GM19351 (cell line): ENCODE measurements at regions not wholly inside any gene's neighbourhood (a gene's known extent, or its start where the extent isn't known, plus 50 kb on each side); places are given as distances from the start of the nearest gene placed in this dataset.

Experiments
- ATAC-seq: cut with Tn5 transposase; IDR thresholded peaks from one replicate; pipeline ENCODE4 v1.9.1; 2021; ENCODE audit warnings: mild to moderate bottlenecking, moderate library complexity; ENCODE audit not compliant: unreplicated experiment

GRCh38 chr3:804211-804610 is 288.6 kb upstream of the CNTN6 start:
- no peak for ATAC-seq

- ATAC-seq: no peak
These were observed 287.5 kb upstream of the CNTN6 start for GRCh38 chr3:805326-805725.

GRCh38 chr3:806006-806405 is 286.8 kb upstream of the CNTN6 start:
- no peak for ATAC-seq

DNA sequence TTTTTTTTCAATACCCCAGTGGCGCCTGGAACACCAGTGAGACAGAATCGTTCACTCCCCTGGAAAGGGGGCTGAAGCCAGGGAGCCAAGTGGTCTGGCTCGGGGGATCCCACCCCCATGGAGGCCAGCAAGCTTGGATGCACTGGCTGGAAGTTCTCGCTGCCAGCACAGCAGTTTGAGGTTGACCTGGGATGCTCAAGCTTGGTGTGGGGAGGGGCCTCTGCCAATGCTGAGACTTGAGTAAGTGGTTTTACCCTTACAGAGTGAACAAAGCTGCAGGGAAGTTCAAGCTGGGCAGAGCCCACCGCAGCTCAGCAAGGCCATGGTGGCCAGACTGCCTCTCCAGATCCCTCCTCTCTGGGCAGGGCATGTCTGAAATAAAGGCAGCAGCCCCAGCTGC is 276.2 kb upstream of the CNTN6 start:
- ATAC-seq: no peak

DNA sequence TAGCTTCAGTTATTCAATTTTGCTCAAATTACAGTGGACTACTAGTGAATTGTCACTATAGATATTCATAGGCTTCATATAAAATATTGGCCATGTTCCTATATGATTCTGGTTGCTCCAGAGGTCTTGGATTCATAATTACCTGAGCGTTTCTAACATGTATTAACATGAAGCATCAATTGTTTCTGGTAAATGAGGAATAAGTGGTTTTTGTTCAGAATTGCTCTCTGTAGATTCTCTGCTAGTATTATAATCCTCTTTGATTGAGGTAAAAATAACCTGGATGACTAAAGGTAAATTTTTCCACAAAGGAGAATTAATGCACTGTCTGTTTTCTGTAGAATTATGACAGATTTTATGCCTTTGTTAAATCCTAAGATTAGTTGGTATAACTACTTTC is 258.1 kb upstream of the CNTN6 start:
- no peak for ATAC-seq

DNA sequence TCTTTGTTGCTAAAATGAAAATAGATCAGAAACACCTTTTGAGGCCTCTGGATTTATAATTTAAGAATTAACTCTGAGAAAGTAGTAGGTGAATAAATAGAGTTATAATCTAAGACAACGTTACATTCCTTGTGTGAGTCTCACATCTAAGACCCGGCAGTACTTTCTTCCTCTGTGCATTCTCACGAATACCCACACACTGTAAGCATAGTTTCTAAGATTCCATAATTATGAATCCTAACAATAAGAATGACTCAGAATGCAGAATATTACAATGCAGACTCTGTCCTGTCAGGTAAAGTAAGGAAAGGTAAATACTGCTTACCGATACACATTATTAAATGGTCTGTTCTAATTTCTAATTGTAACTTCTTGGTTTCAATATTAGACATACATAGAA is 257.7 kb upstream of the CNTN6 start:
- ATAC-seq: no peak

GRCh38 chr3:839981-840380 is 252.8 kb upstream of the CNTN6 start:
- no peak for ATAC-seq

GRCh38 chr3:851098-851790 is 241.6 kb upstream of the CNTN6 start:
- ATAC-seq: peak; percentile 83

DNA sequence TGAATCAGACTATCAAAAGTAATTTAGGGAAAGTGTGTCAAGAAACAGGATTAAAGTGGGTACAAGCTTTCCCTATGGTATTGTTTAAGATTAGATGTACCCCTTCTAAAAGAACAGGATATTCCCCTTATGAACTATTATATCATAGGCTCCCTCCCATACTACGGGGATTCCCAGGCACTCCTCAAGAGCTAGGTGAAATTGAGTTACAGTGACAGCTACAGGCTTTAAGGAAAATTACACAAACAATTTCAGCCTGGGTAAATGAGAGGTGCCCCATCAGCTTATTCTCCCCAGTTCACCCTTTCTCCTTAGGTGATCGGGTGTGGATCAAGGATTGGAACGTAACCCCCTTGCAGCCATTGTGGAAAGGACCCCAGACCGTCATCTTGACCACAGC is 240.8 kb upstream of the CNTN6 start:
- ATAC-seq: no peak

- ATAC-seq: no peak
These were observed 239.3 kb upstream of the CNTN6 start for GRCh38 chr3:853489-853888.

DNA sequence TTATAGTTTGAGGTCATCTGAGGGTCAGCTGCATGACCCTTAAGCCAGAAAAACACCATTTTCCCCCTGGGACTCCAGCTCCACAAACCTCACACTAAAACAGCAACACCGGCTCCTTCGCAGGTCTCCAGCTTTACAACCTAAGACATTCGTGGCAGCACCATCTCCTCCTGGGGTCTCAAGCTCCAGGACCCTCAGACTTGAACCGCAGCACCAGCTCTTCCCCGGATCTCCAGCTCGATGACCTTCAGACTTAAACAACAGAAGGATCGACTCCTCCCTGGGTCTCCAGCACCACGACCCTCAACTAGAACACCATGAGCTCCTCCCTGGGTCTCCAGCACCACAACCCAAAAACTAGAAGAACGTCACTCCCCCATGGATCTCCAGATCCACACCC is 233.7 kb upstream of the CNTN6 start:
- no peak for ATAC-seq

- no peak for ATAC-seq
These were observed 231.1 kb upstream of the CNTN6 start for GRCh38 chr3:861721-862120.

DNA sequence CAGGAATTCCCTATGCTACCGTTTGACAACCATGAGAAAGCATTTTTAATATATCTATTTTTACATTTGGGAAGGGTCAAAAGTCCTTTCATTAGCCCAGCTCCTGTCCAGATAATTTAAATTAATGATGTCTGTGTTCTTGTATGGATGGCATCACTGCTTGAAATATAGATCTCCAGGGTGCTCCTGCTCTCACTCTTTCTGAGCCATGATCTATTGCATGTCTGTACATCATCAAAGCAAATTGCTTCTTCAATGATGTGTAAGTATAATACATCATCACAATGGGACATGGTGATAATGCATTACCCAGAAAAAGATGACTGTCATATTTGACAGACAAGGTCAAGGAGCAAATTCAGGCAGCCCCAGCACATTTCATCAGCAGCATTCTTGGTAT is 223.6 kb upstream of the CNTN6 start:
- no peak for ATAC-seq

DNA sequence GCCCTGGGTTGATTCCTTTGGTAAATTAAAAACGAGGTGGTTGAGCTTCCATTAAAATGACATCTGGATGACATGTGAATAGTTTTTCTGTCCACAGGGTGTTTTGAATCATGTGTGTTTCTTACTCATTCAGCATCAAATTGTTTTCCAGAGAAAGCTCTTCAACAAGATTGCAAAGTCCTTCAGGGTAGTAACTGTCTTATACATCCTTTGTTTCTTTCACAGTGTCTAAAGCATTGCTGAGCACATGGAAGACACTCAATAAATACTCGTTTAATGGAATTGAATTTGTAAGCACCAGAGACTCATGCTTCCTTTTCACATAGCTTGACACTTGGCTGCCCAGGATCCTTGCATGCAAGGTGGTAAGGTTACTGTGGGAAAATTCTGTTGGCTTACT is 223.1 kb upstream of the CNTN6 start:
- no peak for ATAC-seq

GRCh38 chr3:871651-872050 is 221.2 kb upstream of the CNTN6 start:
- ATAC-seq: no peak

DNA sequence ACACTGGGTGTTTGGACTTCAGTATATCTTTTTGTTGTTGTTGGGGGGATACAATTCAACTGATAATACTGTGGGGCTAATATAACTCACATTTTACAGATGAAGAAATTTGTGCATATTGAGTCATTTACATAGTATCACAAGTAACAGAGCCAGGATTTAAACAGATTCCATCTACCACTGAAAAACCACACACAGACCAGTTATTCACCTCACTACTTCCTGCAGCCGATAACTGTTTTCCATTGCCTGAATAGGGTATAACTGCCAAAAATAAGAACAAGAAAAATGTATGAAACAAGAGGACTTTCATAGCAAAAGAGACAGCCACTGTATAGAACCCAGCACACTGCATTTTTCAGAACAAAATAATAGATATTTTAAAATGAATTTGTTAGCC is 215.8 kb upstream of the CNTN6 start:
- ATAC-seq: no peak

- ATAC-seq: no peak
These were observed 214.1 kb upstream of the CNTN6 start for GRCh38 chr3:878746-879145.

- no peak for ATAC-seq
These were observed 212.5 kb upstream of the CNTN6 start for GRCh38 chr3:880371-880770.

DNA sequence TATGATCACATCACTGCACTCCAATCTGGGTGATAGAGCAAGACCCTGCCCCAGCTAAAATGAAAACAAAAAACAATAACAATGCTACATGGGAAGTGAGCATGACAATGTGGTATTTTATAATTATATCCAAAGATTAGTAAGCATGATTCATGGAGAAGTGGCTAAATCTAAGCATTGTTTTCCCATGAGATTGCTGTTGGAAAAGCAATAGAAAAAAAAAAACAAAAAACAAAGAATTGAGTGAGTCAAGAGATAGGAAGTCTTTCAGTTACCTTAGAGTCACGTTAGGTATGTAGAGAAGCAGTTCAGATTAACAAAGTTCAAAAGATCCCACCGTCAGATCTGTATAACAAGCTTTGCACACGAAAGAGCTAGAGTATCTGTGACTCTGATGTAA is 210.3 kb upstream of the CNTN6 start:
- no peak for ATAC-seq

GRCh38 chr3:901953-902778 is 190.7 kb upstream of the CNTN6 start:
- peak; percentile 89 for ATAC-seq

GRCh38 chr3:905217-905616 is 187.6 kb upstream of the CNTN6 start:
- ATAC-seq: no peak

- ATAC-seq: no peak
These were observed 186.1 kb upstream of the CNTN6 start for GRCh38 chr3:906739-907138.

GRCh38 chr3:908839-909238 is 184.0 kb upstream of the CNTN6 start:
- no peak for ATAC-seq
